ENCODE measurements at regions not wholly inside any gene's neighbourhood (a gene's known extent, or its start where the extent isn't known, plus 50 kb on each side); places are given as distances from the start of the nearest gene placed in this dataset.

DNA sequence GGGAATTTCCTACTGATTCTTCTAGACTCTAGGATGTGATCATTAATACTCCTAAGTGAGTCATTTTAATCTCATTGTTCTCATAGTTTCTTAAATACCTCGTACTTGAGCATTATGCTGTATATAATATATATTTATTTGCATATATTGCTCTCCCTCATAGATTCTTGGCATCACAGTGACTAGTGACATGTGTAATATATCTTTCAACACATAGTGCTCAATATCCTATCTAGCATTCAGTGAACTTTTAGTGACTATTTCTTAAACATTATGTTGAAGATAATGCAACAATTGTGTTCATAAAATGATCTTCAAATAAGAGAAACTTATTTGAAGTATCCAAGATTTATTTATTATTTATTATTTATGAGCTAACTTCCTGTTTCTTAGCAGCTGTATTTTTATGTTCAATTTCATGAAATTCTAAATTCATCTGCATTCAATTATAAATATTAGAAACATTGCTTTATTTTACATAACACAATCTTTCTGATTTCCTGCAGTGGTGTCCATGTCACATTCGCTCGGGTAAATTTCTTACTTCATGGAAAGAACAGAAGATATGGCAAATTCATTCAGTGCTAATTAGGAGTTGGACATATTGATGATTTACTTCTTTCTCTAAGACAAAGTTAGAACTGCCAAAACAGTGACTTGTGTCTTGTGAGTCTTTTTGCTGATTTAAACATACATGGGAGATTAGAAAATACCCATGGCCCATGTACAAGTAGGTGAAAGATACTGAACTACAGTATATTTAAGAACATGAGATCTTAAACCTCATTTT, 1095.5 kb upstream of the IGFBP7 start:
- TF ChIP-seq, protein P1, sequence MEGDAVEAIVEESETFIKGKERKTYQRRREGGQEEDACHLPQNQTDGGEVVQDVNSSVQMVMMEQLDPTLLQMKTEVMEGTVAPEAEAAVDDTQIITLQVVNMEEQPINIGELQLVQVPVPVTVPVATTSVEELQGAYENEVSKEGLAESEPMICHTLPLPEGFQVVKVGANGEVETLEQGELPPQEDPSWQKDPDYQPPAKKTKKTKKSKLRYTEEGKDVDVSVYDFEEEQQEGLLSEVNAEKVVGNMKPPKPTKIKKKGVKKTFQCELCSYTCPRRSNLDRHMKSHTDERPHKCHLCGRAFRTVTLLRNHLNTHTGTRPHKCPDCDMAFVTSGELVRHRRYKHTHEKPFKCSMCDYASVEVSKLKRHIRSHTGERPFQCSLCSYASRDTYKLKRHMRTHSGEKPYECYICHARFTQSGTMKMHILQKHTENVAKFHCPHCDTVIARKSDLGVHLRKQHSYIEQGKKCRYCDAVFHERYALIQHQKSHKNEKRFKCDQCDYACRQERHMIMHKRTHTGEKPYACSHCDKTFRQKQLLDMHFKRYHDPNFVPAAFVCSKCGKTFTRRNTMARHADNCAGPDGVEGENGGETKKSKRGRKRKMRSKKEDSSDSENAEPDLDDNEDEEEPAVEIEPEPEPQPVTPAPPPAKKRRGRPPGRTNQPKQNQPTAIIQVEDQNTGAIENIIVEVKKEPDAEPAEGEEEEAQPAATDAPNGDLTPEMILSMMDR (IDR thresholded peaks at IDR 0.05 in 8 of 11, conservative IDR thresholded peaks at IDR 0.05 in 3 of 11), result no peak
- TF ChIP-seq POLR2A (IDR thresholded peaks at IDR 0.05) (no peak), POLR2AphosphoS5 (IDR thresholded peaks at IDR 0.05) (no peak)

Data from spleen (tissue), 7 donors.